Astrocyte of the spinal cord (primary cell): ENCODE measurements at regions not wholly inside any gene's neighbourhood (a gene's known extent, or its start where the extent isn't known, plus 50 kb on each side); places are given as distances from the start of the nearest gene placed in this dataset.

Experiments
- DNase-seq: peaks from one replicate; pipeline ENCODE4 v3.0.0; 2011; ENCODE audit warnings: low read depth, low spot score
- H3K4me3 ChIP-seq: 2 replicates; pipeline ENCODE4 v1.5.1; 2011; ENCODE audit warnings: low read depth, mild to moderate bottlenecking, low read length, moderate library complexity
- in situ Hi-C: cut with HindIII; loops from 2 replicates; pipeline ENCODE4 v1.10.0; 2017; ENCODE audit warnings: low sequenced_read_pairs
- TF ChIP-seq, protein P1 (sequence below): IDR thresholded peaks from 2 replicates; pipeline ENCODE4 v1.5.1; 2012; ENCODE audit warnings: low read depth, mild to moderate bottlenecking, low read length, inconsistent platforms

DNA sequence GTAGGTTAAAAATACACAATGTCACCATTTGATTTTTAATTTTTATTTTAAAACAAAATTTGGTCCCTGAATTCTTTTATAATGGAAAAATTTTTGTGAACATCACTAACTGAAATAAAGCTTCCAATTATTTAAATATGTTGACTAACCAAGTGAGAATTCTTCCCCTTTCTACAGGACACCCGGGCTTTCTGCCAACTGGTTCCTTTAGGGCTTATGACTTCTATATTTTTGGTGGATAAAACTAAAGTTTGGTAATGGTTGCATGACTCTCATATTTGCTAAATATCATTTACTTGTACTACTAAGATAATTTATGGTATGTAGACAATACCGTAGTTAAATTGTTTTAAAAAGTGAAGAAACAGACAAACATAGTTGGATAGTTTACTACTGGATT lies 291.0 kb upstream of the DOK6 start:
- in situ Hi-C loops = no loop called here
- DNase-seq = no peak
- TF ChIP-seq, protein P1, sequence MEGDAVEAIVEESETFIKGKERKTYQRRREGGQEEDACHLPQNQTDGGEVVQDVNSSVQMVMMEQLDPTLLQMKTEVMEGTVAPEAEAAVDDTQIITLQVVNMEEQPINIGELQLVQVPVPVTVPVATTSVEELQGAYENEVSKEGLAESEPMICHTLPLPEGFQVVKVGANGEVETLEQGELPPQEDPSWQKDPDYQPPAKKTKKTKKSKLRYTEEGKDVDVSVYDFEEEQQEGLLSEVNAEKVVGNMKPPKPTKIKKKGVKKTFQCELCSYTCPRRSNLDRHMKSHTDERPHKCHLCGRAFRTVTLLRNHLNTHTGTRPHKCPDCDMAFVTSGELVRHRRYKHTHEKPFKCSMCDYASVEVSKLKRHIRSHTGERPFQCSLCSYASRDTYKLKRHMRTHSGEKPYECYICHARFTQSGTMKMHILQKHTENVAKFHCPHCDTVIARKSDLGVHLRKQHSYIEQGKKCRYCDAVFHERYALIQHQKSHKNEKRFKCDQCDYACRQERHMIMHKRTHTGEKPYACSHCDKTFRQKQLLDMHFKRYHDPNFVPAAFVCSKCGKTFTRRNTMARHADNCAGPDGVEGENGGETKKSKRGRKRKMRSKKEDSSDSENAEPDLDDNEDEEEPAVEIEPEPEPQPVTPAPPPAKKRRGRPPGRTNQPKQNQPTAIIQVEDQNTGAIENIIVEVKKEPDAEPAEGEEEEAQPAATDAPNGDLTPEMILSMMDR = no peak
- H3K4me3 ChIP-seq = no peak overlapping the region

DNA sequence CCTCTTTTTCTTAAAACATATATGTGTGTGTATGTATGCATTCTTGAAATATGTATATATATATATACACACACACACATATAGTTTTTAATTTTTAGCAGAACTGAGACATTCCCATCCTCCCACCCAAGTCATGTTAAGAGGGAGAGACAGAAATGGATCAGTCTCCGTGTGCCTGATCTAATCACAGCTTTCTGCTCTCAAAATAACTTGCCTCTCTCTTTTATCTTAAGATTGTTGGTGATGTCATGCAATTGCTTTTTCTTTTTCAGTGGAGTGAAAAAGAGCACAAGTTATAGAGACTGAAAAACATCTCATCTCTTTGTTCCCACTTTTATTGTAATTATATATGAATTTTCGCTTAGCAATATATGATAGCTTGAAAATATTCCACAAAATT lies 279.9 kb upstream of the DOK6 start:
- TF ChIP-seq, protein P1 = no peak
- DNase-seq = no peak
- in situ Hi-C loops = no loop called here
- no peak overlapping the region for H3K4me3 ChIP-seq

GRCh38 chr18:69123421-69123820 lies 277.3 kb upstream of the DOK6 start:
- no peak for DNase-seq
- in situ Hi-C loops = no loop called here
- no peak overlapping the region for H3K4me3 ChIP-seq
- TF ChIP-seq, protein P1 = no peak

GRCh38 chr18:69127873-69128500 lies 272.7 kb upstream of the DOK6 start:
- no peak overlapping the region for H3K4me3 ChIP-seq
- in situ Hi-C loops = no loop called here
- TF ChIP-seq, protein P1 = no peak
- no peak for DNase-seq

DNA sequence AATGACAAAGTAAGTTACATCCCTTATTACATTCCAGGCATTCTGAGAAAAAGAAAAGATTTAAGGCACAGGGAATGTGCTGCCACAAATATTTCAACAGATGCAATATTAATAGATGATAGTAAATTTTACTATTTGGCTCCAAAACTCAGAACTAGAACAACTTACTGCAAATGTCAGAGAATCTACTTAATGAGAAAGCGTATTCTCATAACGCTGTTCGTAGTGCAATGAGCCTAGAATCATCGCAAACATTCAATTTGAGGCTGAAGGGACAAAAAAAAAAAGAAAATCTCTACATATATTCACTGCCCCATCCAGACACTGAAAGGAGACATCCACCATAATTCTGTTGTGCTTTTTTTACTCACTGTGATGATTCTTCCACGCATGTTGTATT lies 272.1 kb upstream of the DOK6 start:
- no peak for DNase-seq
- H3K4me3 ChIP-seq = no peak overlapping the region
- in situ Hi-C loops = no loop called here
- TF ChIP-seq, protein P1 = no peak

DNA sequence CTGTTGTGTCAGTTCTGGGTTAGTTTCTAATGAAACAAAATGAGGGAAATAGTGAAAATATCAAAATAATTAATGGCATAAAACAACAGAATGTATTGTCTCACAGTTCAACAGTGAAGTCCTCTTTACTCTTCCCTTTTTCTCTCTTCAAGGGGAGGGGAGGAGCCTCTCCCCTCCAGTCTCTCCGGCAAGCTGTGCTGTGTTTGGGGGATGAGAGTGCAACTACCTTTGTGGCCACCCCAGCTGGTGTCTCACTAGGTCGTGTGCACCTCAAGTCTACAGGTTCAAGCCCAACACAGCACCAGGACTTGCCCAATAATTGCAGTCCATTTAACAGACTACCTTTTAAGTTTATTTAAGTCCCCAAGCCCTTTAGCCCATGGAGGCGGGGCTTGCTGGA lies 271.7 kb upstream of the DOK6 start:
- TF ChIP-seq, protein P1 = no peak
- no peak for DNase-seq
- in situ Hi-C loops = no loop called here
- no peak overlapping the region for H3K4me3 ChIP-seq
